ENCODE measurements at regions not wholly inside any gene's neighbourhood (a gene's known extent, or its start where the extent isn't known, plus 50 kb on each side); places are given as distances from the start of the nearest gene placed in this dataset.
"Not testable (repeated sequence)": the region's sequence is repeated elsewhere in the genome, so short reads cannot be mapped to it uniquely, and the experiment has no call there.

DNA sequence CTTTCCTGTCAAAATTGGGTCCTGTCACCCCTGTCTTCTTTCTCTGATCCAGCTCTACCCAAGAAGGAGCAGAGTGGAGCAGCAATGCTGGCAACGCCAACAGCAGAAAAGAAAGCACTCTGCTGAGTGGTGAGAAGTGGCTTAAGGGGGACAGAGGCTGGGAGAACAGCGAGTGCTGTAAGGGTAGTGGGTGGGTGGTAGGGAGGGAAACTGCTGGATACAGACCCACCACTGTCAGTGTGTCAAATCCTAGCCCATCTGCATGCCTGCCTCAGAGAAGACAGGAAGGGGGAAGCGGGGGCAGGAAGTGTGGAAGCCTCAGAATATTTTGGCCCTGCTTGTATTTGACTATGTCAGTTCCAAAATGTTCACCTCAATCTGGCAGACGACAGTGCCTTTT, 170.4 kb upstream of the MAST4 start:
- no peak for DNase-seq

DNA sequence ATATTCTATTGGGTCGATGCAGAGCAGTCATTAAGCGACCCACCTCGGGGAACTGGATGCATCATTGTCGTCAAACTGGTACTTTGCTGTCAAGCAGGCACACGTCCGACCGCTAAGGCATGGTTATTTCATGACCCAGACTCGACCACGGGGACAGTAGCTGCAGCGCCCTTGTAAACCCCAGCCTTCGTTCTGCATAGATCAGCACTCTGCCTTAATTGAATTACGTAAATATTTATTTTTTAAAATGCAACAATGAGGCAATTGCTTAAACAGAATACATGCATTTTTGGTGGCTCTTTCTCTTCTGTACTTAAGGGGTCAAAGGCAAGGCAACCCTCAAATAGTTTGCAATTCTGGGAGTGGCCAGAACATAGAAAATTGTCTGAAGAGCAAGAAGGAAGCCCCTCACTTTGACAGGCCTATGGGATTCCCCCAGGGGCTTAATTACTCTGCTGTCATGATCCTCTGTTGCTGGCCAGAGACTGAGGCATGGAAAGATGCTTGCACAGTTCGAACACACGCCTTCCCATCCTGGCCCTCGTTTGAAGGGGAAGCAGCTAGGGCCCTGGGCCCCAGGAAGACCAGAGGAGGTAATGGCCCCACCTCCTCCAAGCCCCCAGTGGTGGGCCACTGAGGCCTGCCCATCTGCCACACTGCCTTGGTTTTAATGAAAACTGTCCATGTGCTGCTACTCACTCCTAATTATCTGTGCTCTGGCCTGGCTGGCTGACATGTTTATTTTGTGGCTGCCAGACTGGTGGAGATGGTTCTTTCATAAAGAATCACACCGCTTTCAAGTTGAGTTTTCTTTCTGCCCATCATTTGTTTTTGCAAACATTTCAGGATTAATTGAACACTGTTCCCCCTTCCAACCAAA, 169.7 kb upstream of the MAST4 start:
- DNase-seq = no peak

DNA sequence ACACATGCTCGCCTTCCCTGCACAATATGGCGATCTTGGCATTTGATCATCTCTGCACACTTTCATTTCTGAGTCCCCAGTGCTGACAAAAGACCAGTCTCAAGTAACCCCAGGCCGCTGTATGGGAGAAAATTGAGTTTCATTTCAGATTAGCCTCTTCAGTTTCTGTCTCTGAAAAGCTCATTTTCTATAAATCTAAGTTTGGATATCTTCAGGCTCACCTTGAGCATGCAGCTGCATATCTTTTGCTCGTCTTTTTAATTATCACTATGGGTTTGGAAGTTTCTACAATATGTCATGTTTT, 169.1 kb upstream of the MAST4 start:
- DNase-seq = no peak

DNA sequence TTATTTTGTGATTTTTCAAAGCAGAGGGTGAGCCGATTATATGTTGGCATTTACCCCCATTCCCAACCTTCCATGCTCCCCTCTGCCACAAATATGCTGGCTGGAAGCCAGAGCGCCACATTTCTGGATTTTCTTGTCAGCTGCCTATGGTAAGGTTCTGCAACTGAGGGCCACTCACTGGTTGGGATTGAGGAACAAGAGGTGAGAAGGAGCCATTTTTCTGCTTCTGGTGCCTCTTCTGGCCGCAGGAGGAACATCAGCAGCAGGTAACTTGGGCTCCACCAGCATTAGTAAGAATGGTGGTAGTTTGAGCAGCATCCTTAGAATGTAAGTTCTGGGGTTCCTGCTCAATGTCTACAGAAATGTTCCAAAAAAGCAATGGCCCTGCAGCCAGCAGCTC, 159.5 kb upstream of the MAST4 start:
- DNase-seq = no peak

DNA sequence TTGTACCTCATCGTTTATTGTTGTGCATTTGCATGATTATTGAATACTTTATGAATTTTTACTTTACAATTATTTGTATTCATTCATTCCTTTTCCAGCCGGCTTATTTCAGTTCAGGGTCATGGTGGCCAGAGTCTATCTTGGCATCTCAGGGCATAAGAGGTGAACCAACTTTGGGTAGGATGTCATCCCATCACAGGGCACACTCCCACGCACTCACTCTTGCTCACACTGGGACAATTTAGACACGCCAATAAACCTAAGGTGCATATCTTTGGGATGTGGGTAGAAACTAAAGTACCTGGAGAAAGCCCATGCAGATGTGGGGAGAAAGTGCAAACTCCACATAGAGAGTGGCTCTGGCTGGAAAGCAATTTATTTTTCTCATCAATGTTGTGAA, 158.1 kb upstream of the MAST4 start:
- DNase-seq = no peak

DNA sequence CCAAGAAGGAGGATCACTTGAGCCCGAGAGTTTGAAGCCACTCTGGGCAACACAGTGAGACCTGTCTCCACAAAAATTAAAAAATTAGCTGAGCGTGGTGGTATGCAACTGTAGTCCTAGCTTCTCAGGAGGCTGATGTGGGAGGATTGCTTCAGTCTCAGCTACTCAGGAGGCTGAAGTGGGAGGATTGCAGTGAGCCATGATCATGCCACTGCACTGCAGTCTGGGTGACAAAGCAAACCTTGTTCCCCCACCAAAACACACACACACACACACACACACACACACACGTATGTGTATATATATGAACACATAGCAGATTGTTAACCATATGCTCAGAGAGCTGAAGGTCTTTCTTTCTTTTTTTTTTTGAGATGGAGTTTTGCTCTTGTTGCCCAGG, 157.5 kb upstream of the MAST4 start:
- no peak for DNase-seq

DNA sequence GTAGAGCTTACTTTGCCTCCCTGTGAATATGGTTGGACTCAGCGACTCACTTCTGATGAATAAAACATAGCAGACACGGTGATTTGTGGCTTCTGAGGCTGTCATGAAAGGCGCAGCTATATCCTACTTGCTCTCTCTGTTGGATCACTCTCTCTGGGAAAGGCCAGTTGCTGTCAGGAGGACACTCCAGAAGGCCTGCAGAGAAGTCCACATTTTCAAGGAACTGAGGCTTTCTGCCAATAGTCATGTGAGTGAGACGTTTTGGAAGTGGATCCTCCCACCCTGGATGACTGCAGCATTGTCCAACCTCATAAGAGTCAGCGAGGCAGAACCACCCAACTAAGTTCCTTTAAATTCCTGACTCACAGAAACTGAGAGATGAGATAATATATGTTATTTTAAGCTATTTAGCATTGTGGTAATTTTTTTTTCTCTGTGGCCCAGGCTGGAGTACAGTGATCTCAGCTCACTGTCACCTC, 156.0 kb upstream of the MAST4 start:
- no peak for DNase-seq

DNA sequence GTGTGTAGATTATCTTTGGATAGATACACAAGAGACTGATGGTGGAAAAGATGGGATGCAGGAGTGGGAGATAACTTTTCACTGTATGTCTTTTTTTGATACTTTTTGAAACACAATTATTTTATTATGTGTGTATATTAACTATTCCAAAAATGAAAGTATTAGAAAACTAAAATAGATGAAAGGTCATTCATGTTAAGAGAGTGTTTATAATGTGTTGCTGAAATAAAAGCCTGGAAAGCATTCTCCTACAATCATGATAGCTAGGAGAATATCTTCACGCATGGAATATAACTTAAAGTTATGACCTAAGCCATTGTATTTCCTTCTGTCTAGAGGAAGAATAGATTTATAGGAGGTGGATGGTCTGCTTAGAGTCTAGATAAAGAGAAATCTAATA, 154.8 kb upstream of the MAST4 start:
- DNase-seq = no peak

DNA sequence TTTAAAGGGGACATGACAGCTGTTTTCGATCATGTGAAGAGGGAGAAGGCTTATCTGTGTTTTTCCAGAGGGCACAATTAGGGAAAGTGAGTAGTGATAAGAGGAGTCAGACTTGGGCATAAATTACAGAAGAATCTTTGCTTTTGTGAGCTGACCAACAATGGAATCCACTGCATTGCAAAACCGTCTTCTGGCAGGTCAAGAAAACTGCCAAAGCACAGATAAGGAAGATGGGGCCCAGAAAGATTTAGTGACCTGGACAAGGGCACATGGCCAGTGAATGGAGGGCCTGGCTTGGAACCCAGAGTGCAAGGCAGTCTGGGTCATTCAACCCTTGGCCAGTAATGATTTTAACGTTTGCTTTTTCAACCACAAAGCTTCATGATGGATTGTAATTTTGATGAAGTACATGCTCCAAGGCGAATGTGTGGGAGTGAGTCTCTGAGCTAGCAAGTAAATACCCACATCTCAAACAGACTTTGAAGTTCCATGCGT, 153.2 kb upstream of the MAST4 start:
- DNase-seq = no peak

DNA sequence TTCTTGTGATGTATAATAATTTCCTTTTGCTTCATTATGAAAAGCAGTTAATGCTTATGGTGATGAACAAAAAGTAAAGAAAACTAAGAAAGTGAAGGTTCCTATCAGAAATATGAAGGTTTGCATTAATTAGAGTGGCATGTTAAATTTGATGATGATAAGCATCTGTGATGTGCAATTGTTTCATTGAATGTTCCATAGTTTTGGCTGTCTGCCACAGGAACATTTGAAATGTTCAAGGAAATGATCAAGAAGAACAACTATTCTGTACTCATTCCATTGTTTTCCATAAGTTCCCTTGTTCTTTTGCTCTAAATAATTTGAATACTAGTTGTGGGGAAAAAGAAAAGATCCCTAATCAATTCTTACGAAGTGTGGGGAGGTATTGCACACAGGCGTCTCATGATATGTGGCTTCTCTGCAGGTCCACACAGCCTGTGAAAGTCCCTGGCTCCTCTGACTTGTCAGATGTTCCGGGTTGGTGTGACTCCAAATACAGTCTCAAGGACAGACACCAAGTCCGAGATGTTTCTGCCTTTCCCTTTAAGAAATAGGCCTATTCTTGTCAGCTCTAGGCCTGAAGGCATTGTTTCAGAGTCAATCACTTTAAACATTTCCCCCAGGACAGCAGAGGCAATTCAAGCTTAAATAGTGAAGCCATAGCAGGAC, 152.6 kb upstream of the MAST4 start:
- no peak for DNase-seq

DNA sequence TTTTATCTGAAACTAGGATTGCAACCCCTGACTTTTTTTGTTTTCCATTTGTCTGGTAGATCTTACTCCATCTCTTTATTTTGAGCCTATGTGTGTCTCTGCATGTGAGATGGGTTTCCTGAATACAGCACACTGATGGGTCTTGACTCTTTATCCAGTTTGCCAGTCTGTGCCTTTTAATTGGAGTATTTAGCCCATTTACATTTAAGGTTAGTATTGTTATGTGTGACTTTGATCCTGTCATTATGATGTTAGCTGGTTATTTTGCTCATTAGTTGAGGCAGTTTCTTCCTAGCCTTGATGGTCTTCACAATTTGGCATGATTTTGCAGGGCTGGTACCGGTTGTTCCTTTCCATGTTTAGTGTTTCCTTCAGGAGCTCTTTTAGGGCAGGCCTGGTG, 148.1 kb upstream of the MAST4 start:
- DNase-seq = not testable (repeated sequence)

DNA sequence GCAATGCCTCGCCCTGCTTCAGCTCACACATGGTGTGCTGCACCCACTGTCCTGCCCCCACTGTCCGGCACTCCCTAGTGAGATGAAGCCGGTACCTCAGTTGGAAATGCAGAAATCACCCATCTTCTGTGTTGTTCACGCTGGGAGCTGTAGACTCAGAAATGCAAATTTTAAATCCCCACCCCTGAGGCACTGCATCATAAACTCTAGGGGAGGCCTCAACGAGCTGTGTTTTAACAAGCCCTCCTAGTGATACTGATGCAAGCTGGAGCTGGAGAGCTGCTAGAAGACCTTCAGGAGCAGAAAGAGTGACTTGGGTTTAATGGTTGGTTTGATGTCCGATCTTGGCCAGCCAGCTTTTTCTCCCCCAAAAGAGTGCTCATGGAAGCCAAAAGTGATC, 146.0 kb upstream of the MAST4 start:
- DNase-seq = no peak

DNA sequence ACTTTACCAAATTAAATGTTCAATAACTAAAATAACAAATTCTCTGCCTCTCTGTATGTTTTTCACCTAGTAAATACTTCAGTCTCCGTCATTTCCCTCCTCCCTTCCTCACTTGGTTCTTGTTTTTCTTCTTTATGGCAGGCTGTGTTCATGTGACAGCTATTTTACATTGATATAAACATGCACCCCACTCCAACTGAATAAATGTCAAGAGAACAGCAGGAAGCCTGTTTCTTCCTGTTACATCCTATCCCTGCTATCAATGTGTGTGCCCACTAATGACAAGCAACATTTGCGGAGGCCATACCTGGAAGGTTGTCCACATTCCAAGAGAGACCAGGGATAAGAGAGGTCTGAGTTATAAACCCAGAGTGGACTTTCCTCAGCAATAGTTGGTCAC, 145.2 kb upstream of the MAST4 start:
- no peak for DNase-seq

DNA sequence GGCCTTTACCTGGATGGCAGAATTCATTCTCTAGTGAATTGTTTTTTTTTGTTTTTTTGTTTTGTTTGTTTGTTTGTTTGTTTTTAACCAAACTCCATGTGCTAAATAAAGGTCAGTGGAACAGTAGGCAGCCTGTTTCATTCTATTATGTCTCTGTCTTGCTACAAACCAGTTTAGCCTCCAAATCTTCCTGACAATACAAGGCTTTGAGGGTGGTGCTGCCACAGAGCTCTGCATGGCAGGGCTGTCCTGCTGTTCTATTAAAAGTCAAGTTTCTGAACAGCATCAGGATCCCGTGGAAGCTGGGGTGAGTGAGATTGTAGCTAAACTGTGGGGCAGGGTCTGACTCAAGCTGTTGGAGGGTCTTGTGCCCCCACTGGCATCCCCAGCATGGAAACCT, 144.1 kb upstream of the MAST4 start:
- no peak for DNase-seq

DNA sequence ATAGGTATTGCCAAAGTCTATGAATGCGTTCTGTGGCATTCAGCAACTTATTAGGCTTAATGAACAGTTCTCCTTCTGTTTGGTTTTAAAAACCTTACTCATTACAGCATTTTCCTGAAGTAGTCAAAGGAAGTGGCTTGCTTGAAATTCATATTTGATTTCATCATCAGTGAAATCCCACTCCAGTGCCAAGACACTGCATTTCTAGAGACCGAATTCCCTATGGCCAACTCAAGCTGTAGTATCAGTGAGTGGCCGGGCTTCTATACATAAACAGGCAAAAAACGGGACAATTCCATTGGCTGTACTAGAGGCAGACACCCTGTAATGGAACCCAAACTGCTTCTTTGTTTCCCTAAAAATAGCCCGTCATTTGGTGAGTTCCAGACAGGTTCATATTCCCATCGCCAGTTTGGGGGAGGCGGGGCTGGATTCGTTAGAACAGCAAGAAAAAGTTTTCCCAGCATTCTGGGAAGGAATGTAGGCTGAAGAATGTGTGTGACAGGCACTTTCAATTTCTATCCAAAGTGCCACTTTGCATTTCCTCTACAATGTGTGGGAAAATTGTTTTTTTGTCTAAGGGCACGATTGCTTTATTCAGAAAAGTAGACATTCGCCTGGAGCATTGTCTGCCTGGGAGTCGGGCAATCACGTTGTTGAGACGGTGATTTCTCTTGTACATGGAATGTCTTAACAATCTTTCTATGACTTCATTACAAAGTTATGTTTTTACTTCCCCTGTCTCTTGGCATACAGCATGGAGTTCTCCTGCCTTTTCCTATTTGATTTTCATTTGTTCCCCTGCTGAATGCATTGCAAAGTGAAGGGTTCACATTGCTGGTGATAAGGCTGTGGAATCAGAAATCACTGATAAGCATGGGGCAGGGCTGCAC, 141.8 kb upstream of the MAST4 start:
- DNase-seq = no peak

DNA sequence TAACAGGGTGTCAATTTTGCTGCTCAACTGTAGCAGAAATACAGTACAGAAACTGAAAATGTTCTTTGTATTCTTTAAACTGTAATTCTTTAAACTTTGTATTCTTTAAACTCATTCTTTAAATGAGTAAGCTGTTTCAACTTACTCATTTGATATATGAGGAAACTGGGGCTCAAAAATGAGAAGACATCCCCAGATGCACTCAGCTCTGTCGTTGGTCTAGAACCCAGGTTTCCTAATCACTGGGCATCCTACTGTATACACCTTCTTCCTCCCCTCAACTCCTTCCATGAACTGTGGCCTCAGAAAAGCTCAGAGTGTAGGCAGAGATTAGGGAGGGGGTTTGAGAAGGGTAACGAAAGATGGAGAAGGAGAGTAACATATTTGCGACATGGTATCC, 136.5 kb upstream of the MAST4 start:
- DNase-seq = no peak

DNA sequence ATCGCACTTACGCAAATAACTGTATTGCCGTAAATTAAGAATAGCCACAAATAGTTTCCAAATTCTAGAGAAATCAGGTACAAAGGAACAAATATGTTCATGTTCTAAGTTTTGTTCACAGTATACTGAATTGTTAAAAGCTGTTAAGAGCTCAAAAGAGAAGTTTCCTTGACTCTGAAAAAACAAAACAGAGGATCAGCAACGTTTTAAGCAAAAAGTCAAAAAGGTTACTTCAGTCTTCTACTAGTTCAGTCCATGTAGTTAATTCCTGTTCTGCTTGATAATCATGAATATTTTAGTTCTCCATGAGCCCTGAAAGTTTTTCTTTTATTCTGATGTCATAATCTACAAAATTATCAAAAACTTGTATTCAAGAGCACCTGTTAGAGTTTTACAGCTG, 128.6 kb upstream of the MAST4 start:
- no peak for DNase-seq

DNA sequence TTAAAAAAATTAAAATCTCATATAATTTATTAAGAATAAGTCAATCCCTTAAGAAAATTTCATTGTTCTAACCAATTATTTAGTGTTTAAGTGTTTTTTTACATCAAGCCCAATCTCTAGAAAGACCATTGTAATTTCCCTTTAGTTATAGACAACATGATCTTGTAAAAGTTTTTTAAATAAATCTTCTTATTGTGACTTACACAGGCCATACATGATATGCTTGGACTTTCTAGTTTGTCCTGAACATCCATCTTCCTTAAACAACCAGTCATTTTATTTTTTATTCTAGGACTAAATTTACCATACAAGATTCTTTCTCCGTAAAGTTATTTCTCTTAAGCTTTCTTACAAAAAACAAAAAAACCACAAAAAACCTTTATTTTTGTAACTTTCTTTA, 126.5 kb upstream of the MAST4 start:
- DNase-seq = no peak

DNA sequence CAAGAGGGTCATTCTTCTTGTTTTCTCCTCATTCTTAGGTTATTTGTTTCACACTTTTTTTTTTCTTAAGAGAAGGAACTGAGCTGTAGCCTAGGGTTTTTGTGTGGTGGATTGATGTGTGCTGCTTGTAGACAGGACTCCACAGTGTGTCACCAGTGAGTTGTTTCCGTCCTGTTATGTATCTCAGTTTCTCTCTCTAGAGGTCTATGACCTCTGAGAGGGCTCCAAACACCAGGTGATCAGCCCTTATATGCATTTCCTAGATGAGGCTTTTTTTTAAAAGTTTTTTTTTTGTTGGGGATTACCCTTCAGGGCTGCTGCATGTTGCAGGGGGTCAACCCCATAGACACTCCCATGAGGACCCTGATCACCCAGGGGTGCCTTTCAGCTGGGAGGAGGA, 124.2 kb upstream of the MAST4 start:
- no peak for DNase-seq

DNA sequence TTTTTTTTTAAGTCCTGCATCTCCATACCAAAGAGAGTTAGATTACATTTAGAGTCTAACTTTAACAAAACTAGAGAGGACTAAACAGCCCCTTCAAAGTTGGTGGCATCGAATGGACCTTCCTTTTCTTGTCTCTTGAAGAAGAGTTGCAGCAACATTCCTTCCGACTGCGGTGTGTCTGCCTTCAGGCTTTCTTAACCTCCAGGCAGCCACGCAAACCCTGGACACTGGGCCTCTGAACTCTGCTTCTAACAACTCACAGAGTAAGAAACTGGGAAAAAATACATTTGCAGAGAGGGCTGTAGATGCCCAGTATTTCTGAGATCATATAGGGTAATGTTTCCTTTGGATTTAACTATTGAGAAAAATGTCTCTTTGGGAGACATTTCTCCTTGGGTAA, 120.5 kb upstream of the MAST4 start:
- DNase-seq = no peak

DNA sequence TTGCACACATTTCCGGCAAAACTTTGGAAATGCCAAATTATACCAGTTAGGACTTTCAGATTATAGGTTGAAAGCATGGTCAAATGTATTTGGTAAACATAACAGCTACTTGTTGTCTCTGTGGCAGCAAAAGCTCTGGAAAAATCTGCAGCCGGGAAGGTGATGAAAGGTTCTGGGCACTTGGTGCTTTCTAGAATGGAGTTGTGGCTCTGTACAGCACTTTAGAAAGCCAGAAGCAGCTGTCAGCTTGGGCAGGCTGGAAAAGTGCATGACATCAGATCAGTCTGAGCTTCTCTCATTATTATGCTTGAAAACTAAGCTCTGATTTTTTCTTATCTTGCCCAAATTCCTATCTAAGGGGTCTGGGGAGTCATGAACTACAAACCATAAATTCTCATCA, 118.6 kb upstream of the MAST4 start:
- DNase-seq = no peak

DNA sequence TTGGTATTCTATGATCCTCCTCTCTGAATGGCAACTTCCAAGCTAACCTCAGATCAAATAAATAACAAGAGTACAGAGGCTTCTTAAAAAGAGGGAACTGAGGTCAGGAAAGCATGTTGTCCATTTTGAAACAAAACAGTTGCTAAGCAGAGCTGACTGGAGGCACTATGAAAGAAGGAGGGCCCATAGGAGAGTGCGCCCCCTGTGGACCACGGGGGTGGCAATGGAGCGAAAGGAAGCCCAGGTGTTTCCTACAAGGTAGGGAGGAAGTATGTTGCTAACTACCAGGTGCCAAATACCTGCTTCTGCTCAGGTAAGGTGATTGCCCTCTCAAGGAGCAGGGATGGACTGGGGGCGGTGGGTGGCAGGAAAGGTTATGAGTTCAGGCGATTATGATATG, 101.8 kb upstream of the MAST4 start:
- DNase-seq = no peak

DNA sequence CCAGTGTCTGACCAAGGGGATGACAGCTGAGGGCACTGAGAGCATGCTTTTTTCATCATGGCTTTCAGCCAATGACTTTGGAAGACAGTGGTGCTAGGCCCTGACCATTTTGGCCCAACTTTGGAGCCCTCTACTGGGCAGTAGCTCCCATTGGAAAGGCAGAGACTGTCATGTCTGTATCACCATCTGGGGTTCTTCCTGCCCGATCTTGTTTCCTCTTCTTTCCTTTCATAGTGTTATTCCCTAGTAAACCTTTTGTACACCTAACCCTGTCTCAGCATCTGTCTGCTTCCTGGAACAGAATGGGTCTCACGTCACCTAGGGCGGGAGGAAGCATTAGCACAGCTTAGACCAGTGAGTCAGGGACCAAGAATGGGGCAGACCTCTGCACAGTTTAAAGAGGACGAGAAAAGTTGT, 97.4 kb upstream of the MAST4 start:
- DNase-seq = no peak
